Upper lobe of left lung (tissue), 6 donors: ENCODE measurements at regions not wholly inside any gene's neighbourhood (a gene's known extent, or its start where the extent isn't known, plus 50 kb on each side); places are given as distances from the start of the nearest gene placed in this dataset.

ENCODE experiments used
- ATAC-seq, 2 donors: fragments of 200-7000 bp; cut with Tn5 transposase; one replicate each; pipeline ENCODE4 v1.9.1; 2022; ENCODE audit warnings: mild to moderate bottlenecking in 2 of 2, moderate library complexity in 2 of 2; ENCODE audit not compliant: low FRiP score in 2 of 2
- DNase-seq, 2 donors: peaks; one replicate each; pipeline ENCODE4 v3.0.0-alpha.2; 2019 to 2020
- H3K27ac ChIP-seq, 4 donors: fragments of 200-600 bp; sonication (generic); one replicate each; pipeline ENCODE4 v1.5.1; 2016 to 2019
- H3K27me3 ChIP-seq, 4 donors: fragments of 200-600 bp; sonication (generic); one replicate each; pipeline ENCODE4 v1.5.1; 2017 to 2019
- H3K36me3 ChIP-seq, 4 donors: fragments of 200-600 bp; sonication (generic); one replicate each; pipeline ENCODE4 v1.5.1; 2016 to 2019
- H3K4me1 ChIP-seq, 4 donors: fragments of 200-600 bp; sonication (generic); one replicate each; pipeline ENCODE4 v1.5.1; 2018 to 2019
- H3K4me3 ChIP-seq, 4 donors: fragments of 200-600 bp; sonication (generic); one replicate each; pipeline ENCODE4 v1.5.1; 2017 to 2019; ENCODE audit warnings: mild to moderate bottlenecking in 2 of 4, moderate library complexity in 1 of 4
- H3K9me3 ChIP-seq, 4 donors: fragments of 200-600 bp; sonication (generic); one replicate each; pipeline ENCODE4 v1.5.1; 2018 to 2019
- CTCF ChIP-seq, 6 experiments: fragments of 450-650 bp in 4 of 6; fragments of 200-600 bp in 2 of 6; sonication (generic) in 2 of 6; IDR thresholded peaks; one replicate each; pipeline ENCODE4 v1.5.1; 2016 to 2019; ENCODE audit warnings: antibody characterized with exemption in 6 of 6
- EP300 ChIP-seq, 4 donors: sonication (generic); formaldehyde crosslinking; IDR thresholded peaks; one replicate each; pipeline ENCODE4 v1.5.1; 2017; ENCODE audit warnings: antibody characterized with exemption in 4 of 4, control low read depth in 2 of 4
- POLR2A ChIP-seq, 4 donors: fragments of 450-650 bp; IDR thresholded peaks; one replicate each; pipeline ENCODE4 v1.5.1; 2016 to 2017; ENCODE audit warnings: antibody characterized with exemption in 4 of 4, mild to moderate bottlenecking in 2 of 4
- POLR2AphosphoS5 ChIP-seq, 2 donors: sonication (generic); formaldehyde crosslinking; IDR thresholded peaks; one replicate each; pipeline ENCODE4 v1.5.1; 2017; ENCODE audit warnings: antibody characterized with exemption in 2 of 2
- WGBS, 2 donors: methylation state at CpG; one replicate each; pipeline ENCODE4 v1.1.5; 2017 to 2018; 5-methylcytosine and 5-hydroxymethylcytosine counted together
- donor health status: DM: no; HTN: no; CAD: no; lungs with moderate emphysema.
- donor health status: DM: no; HTN: yes; CAD: no; lungs with severe emphysema.

DNA sequence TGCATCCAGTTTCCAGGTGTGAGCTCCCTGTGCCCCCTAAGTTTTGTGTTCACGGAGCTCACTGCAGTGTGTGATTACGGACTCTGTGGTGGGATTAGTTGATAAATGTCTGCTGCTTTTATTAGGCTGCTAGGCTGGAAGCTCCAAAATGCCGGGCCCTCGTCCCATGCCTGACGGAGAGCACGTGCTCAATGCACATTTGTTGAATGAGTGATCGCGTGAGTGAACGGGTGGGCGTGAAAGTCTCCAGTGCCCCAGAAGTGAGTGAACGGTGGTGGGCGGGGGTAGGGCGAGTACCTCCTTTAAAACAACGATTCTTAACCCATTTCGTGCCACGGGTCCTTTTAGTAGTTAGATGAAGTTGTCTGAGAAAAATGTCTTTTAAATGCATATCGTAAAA lies 175.5 kb downstream of the AACS start:
- Histone ChIP-seq H3K27me3 (no peaks in the 10 kb centered on the region), H3K4me1 (no peaks in the 10 kb centered on the region), H3K36me3 (no peaks in the 10 kb centered on the region), H3K9me3 (no peaks in the 10 kb centered on the region), H3K4me3 (no peak overlapping the region), H3K27ac (no peak overlapping the region)
- DNase-seq (no peak), ATAC-seq (no peak)
- WGBS, 2 donors, result 50 to 60% methylated on average over 17 of the region's 17 CpGs
- TF ChIP-seq POLR2AphosphoS5 (IDR thresholded peaks at IDR 0.05), result no peak
- no peak for TF ChIP-seq EP300 (IDR thresholded peaks at IDR 0.05)
- TF ChIP-seq CTCF (IDR thresholded peaks at IDR 0.05), result no peak
- TF ChIP-seq POLR2A (IDR thresholded peaks at IDR 0.05), result no peak

GRCh38 chr12:125243811-125244210 lies 178.6 kb downstream of the AACS start:
- 70 to 73% methylated on average over 11 of the region's 11 CpGs for WGBS, 2 donors
- no peak for DNase-seq
- Histone ChIP-seq H3K27me3 (no peaks in the 10 kb centered on the region), H3K27ac (no peak overlapping the region), H3K4me3 (no peak overlapping the region), H3K4me1 (no peaks in the 10 kb centered on the region), H3K9me3 (no peaks in the 10 kb centered on the region), H3K36me3 (no peaks in the 10 kb centered on the region)
- no peak for TF ChIP-seq EP300 (IDR thresholded peaks at IDR 0.05)
- TF ChIP-seq POLR2A (IDR thresholded peaks at IDR 0.05), result no peak
- no peak for TF ChIP-seq POLR2AphosphoS5 (IDR thresholded peaks at IDR 0.05)
- TF ChIP-seq CTCF (IDR thresholded peaks at IDR 0.05), result no peak
- ATAC-seq, result no peak

GRCh38 chr12:125244338-125244737 lies 179.1 kb downstream of the AACS start:
- H3K4me3 ChIP-seq, result no peak overlapping the region
- H3K27me3 ChIP-seq, result no peaks in the 10 kb centered on the region
- no peak for DNase-seq
- no peaks in the 10 kb centered on the region for H3K9me3 ChIP-seq
- WGBS, 2 donors, result 82 to 94% methylated on average over 7 to 8 of the region's 8 CpGs
- H3K27ac ChIP-seq, result no peak overlapping the region
- no peaks in the 10 kb centered on the region for H3K36me3 ChIP-seq
- ATAC-seq, result no peak
- TF ChIP-seq POLR2AphosphoS5 (IDR thresholded peaks at IDR 0.05), result no peak
- no peak for TF ChIP-seq POLR2A (IDR thresholded peaks at IDR 0.05)
- no peak for TF ChIP-seq CTCF (IDR thresholded peaks at IDR 0.05)
- no peak for TF ChIP-seq EP300 (IDR thresholded peaks at IDR 0.05)
- no peaks in the 10 kb centered on the region for H3K4me1 ChIP-seq

DNA sequence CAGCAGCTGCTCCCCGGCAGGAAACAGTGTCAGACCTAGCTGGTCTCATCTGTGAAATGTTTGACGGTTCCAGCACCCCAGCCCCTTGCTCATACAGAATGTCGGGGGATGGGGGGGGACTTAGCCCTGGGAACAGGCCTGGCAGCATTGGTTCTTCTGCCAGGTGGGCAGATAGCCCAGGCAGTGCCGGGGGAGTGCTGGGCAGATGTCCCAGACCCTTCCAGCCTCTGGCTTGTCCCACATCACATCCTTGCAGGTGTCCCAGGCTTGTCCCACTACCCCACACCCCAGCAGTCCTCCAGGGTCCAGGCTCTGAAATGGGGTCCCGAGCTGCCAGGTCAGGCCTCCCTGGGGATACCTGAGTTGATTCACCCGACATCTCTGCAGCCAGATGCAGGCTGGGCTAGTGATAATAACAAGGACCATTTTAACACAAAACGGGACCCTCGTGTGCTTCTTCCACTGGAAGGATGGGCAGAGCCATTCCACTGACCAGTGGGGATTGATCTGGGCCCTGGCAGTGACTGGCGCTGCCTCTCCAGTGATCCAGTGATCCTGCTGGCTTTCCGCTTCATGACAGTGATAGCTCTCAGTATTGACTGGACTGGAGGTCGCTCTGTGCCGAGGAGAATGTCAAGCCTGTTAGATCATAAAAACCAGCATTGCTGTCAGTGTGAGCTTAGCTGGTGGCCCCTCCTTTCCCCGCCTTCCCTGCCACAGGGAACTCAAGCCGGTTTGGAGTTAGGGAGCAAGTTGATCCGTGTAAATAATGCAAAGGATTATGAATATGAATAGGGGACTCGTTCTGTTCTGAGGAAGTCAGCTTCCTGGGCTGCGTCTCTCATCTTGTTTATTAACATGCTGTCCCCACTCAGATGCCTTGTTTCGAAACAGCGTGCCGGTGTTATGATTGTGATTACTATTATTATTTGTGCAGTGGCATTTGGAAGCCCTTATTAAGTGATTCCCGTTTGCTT lies 180.6 kb downstream of the AACS start:
- TF ChIP-seq EP300 (IDR thresholded peaks at IDR 0.05) (no peak), CTCF (IDR thresholded peaks at IDR 0.05) (no peak), POLR2A (IDR thresholded peaks at IDR 0.05) (no peak), POLR2AphosphoS5 (IDR thresholded peaks at IDR 0.05) (no peak)

More for the DNA sequence above, 180.6 kb downstream of the AACS start:
- no peak for ATAC-seq
- Histone ChIP-seq H3K27ac (no peak overlapping the region), H3K4me3 (no peak overlapping the region), H3K9me3 (no peaks in the 10 kb centered on the region), H3K27me3 (no peaks in the 10 kb centered on the region), H3K36me3 (no peaks in the 10 kb centered on the region), H3K4me1 (no peaks in the 10 kb centered on the region)
- WGBS, 2 donors, result 41 to 46% methylated on average over 12 to 21 of the region's 21 CpGs
- no peak for DNase-seq
